GM12874 (cell line): ENCODE measurements at regions not wholly inside any gene's neighbourhood (a gene's known extent, or its start where the extent isn't known, plus 50 kb on each side); places are given as distances from the start of the nearest gene placed in this dataset.

Source experiments
- TF ChIP-seq, protein P1 (sequence below): IDR thresholded peaks from 2 replicates; pipeline ENCODE4 v1.5.1; 2011; ENCODE audit warnings: low read depth, mild to moderate bottlenecking, control low read depth, low read length, moderate library complexity; ENCODE audit not compliant: insufficient read depth

DNA sequence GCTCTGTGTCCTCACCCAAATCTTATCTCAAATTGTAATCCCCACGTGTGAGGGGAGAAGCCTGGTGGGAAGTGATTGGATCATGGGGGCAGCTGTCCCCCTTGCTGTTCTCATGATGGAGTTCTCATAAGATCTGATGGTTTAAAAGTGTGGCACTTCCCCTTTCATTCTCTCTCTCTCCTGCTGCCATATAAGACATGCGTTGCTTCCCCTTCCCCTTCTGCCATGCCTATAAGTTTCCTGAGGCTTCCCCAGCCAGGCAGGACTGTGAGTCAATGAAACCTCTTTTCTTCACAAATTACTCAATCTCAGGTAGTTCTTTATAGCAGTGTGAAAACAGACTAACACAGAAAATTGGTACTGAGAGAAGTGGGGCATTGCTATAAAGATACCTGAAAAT, 107.7 kb downstream of the DMAC1 start:
- TF ChIP-seq, protein P1, sequence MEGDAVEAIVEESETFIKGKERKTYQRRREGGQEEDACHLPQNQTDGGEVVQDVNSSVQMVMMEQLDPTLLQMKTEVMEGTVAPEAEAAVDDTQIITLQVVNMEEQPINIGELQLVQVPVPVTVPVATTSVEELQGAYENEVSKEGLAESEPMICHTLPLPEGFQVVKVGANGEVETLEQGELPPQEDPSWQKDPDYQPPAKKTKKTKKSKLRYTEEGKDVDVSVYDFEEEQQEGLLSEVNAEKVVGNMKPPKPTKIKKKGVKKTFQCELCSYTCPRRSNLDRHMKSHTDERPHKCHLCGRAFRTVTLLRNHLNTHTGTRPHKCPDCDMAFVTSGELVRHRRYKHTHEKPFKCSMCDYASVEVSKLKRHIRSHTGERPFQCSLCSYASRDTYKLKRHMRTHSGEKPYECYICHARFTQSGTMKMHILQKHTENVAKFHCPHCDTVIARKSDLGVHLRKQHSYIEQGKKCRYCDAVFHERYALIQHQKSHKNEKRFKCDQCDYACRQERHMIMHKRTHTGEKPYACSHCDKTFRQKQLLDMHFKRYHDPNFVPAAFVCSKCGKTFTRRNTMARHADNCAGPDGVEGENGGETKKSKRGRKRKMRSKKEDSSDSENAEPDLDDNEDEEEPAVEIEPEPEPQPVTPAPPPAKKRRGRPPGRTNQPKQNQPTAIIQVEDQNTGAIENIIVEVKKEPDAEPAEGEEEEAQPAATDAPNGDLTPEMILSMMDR: no peak

DNA sequence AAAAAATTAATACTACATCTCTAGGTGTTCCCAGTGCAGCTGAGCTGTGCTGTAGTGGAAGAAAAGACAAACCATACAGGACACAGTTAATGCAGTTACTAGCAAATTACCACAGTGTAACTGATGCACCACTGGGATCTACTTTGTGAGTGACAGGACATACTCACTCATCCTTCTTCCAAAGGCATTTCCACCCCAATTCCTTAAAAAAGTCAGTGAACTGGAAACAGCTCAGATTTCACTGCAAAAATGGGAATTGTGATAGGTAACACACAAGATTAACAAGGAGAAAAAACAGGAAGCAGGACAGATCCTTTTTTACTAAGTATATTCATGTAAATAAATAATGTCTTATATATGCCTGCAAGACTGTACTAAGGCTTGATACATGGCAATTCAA, 109.6 kb downstream of the DMAC1 start:
- TF ChIP-seq, protein P1: no peak

DNA sequence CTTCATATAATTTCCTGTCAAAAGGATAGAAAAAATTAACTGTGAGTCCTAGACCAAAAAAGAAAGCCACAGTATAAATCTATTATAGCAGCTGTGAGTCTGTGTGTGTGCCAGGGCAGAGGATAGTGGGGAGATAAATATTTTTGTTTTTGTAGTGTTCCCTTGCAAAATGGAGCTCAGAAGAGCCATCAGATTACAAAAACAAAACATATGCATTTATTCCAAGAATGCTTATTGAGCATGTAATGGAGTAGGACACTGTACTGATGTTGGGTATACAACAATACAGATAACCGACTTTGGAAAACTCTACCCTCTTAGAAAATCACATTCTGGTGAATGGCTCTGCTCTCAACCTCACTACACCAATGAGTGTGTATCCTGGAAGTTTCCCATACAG, 111.0 kb downstream of the DMAC1 start:
- TF ChIP-seq, protein P1: no peak

DNA sequence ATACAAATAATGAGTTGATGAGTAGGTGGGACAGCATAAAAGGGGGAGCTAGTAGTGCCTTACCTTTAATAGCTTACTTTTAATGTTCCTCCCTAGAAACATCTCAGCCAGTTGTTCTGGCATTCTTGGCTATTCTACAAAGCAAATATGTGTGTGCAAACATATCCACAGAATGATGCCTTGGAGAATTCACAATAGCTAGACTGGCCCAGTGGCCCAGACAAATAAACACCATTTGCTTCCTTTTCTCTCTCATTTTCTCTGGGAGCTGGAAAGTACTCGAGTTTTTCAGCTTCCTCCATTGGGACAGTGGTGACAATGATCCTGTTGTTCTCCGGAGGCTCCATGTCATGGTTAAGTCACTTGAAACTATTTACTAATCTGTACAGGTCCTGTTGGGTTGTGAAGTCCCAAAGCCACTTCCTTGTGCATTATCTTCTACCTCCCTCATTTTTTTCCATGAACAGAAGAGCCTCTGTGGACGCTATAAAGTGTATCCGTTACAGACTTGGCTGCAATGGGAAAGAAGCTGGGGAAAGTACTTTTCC, 122.9 kb downstream of the DMAC1 start:
- TF ChIP-seq, protein P1: no peak

DNA sequence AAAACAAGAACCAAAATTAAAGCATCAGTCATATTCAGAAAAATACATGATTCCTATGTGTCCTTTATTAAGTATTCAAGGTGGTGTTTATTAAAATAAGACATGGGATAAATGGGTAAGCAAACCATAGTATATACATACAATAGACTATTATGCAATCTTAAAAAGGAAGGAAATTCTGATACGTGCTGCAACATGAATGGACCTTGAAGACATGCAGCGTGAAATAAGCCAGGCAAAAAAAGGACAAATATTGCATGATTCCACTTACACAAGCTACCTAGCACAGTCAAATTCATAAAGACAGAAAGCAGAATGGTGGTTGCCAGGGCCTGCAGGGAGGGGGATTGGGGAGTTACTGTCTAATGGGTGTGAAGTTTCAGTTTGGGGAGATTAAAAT, 127.7 kb downstream of the DMAC1 start:
- TF ChIP-seq, protein P1: no peak

DNA sequence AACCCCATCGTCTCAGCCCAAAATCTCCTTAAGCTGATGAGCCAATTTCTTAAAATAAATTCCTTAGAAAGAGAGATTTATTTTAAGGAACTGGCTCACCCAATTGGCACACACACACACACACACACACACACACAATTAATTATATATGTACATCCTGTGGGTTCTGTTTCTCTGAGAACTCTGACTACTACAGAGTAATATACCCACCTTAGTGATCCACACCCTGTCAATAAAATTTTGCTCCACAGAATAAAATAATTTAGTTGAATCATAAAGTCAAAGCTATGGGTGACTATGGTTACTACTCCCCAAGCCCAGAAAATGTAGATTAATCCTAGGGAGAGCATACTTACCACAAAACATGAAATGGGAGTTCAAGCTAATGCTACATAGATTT, 131.0 kb downstream of the DMAC1 start:
- TF ChIP-seq, protein P1: no peak

DNA sequence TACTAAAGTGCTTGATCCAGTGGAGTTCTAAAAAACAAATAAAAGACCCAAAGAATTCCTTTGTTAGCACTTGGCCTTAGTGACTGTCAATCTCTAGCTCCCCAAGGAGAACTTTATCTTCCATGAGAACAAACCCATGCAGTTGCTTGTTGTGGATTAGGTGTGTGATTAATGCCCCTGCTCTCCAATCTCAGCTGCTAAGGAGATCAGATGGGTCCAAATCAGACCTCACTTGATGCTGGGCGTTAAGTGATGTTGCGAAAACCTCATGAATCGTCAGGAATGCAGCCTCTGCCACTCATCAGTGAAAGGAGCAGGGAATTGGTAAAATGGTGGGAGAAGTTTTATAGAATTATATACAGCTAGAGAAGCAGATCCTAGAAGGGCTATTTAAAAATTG, 133.7 kb downstream of the DMAC1 start:
- TF ChIP-seq, protein P1: no peak
